CD14-positive monocyte (primary cell): ENCODE measurements at regions not wholly inside any gene's neighbourhood (a gene's known extent, or its start where the extent isn't known, plus 50 kb on each side); places are given as distances from the start of the nearest gene placed in this dataset.

Source experiments
- DNase-seq, 3 donors: peaks; one replicate each; pipeline ENCODE4 v3.0.0-alpha.2; 2011 to 2022
- H2AFZ ChIP-seq: 2 replicates; pipeline ENCODE4 v1.6.0; 2012; ENCODE audit warnings: mild to moderate bottlenecking, low read depth, low read length, inconsistent platforms; ENCODE audit not compliant: insufficient read depth, poor library complexity, severe bottlenecking
- H3K27ac ChIP-seq, 2 donors: 1 replicate in 1 of 2; 2 replicates in 1 of 2; pipeline ENCODE4 v1.5.1; 2012 to 2013; ENCODE audit warnings: low read length in 2 of 2, control low read depth in 1 of 2, inconsistent platforms in 1 of 2, low read depth in 1 of 2, mild to moderate bottlenecking in 1 of 2
- H3K27me3 ChIP-seq, 2 donors: one replicate each; pipeline versions ENCODE4 v1.6.0 to v1.6.1; 2011 to 2013; ENCODE audit warnings: low read length in 2 of 2; ENCODE audit not compliant: control insufficient read depth in 2 of 2, insufficient read depth in 2 of 2
- H3K36me3 ChIP-seq, 2 donors: replicated peaks in 1 of 2; 1 replicate in 1 of 2; 2 replicates in 1 of 2; pipeline versions ENCODE4 v1.5.1 to v1.6.1; 2012 to 2013; ENCODE audit warnings: low read length in 2 of 2, control low read depth in 1 of 2, inconsistent platforms in 1 of 2, mild to moderate bottlenecking in 1 of 2; ENCODE audit not compliant: insufficient read depth in 2 of 2, control insufficient read depth in 1 of 2
- H3K4me1 ChIP-seq, 2 donors: 1 replicate in 1 of 2; 2 replicates in 1 of 2; pipeline versions ENCODE4 v1.5.1 to v1.6.1; 2012 to 2013; ENCODE audit warnings: low read length in 2 of 2, control low read depth in 1 of 2, inconsistent platforms in 1 of 2, mild to moderate bottlenecking in 1 of 2, moderate library complexity in 1 of 2; ENCODE audit not compliant: insufficient read depth in 2 of 2, control insufficient read depth in 1 of 2
- H3K4me2 ChIP-seq: replicated peaks from 2 replicates; pipeline ENCODE3; 2012; ENCODE audit warnings: low read length, moderate library complexity, mild to moderate bottlenecking; ENCODE audit not compliant: poor library complexity, severe bottlenecking; ENCODE audit errors: extremely low read depth
- H3K4me3 ChIP-seq, 3 experiments: fragments of 200-600 bp in 1 of 3; sonication (generic) in 1 of 3; replicated peaks in 1 of 3; 1 replicate in 2 of 3; 2 replicates in 1 of 3; pipeline ENCODE4 v1.5.1; 2011 to 2013; ENCODE audit warnings: low read length in 3 of 3, mild to moderate bottlenecking in 3 of 3, control low read depth in 2 of 3, low read depth in 2 of 3, inconsistent platforms in 1 of 3, moderate library complexity in 1 of 3
- H3K79me2 ChIP-seq: 2 replicates; pipeline ENCODE4 v1.6.0; 2012; ENCODE audit warnings: mild to moderate bottlenecking, control low read depth, inconsistent platforms, low read length, moderate library complexity; ENCODE audit not compliant: insufficient read depth
- H3K9ac ChIP-seq: 2 replicates; pipeline ENCODE4 v1.6.0; 2017; ENCODE audit warnings: low read length, mild to moderate bottlenecking; ENCODE audit not compliant: insufficient read depth, poor library complexity, severe bottlenecking
- H3K9me3 ChIP-seq, 2 donors: replicated peaks in 1 of 2; 1 replicate in 1 of 2; 2 replicates in 1 of 2; pipeline versions ENCODE4 v1.5.1 to v1.6.1; 2012 to 2013; ENCODE audit warnings: low read length in 2 of 2, control low read depth in 1 of 2; ENCODE audit not compliant: control insufficient read depth in 1 of 2, insufficient read depth in 1 of 2
- H4K20me1 ChIP-seq: 2 replicates; pipeline ENCODE4 v1.6.0; 2012; ENCODE audit warnings: mild to moderate bottlenecking, low read length, control low read depth, moderate library complexity; ENCODE audit not compliant: insufficient read depth
- H3K27ac Mint-ChIP-seq, 7 donors: one replicate each; pipeline ENCODE4 v1.8.0; 2020; ENCODE audit warnings: mild to moderate bottlenecking in 7 of 7, mixed read lengths in 7 of 7, moderate library complexity in 6 of 7, inconsistent platforms in 2 of 7
- H3K27me3 Mint-ChIP-seq, 3 donors: one replicate each; pipeline ENCODE4 v1.8.0; 2021 to 2022; ENCODE audit warnings: low read depth in 3 of 3, mild to moderate bottlenecking in 3 of 3, mixed read lengths in 3 of 3, moderate library complexity in 3 of 3, inconsistent platforms in 1 of 3
- H3K36me3 Mint-ChIP-seq, 2 donors: one replicate each; pipeline ENCODE4 v1.8.0; 2020; ENCODE audit warnings: mixed read lengths in 2 of 2, inconsistent platforms in 1 of 2, mild to moderate bottlenecking in 1 of 2
- H3K4me1 Mint-ChIP-seq: one replicate; pipeline ENCODE4 v1.8.0; 2020; ENCODE audit warnings: mild to moderate bottlenecking, mixed read lengths
- H3K4me3 Mint-ChIP-seq, 2 donors: one replicate each; pipeline ENCODE4 v1.8.0; 2020; ENCODE audit warnings: mild to moderate bottlenecking in 2 of 2, mixed read lengths in 2 of 2, moderate library complexity in 1 of 2
- H3K9me3 Mint-ChIP-seq, 7 donors: one replicate each; pipeline ENCODE4 v1.8.0; 2020 to 2022; ENCODE audit warnings: mixed read lengths in 7 of 7, mild to moderate bottlenecking in 6 of 7, moderate library complexity in 6 of 7, inconsistent platforms in 2 of 7
- CTCF ChIP-seq: fragments of 200-600 bp; IDR thresholded peaks from one replicate; pipeline ENCODE4 v1.8.0; 2022; ENCODE audit warnings: antibody characterized with exemption, mild to moderate bottlenecking
- WGBS: methylation state at CpG from one replicate; pipeline ENCODE4 v1.1.5; 2013; ENCODE audit warnings: missing lambda C conversion rate; ENCODE audit not compliant: insufficient coverage; 5-methylcytosine and 5-hydroxymethylcytosine counted together
- intact Hi-C, 2 donors: fragments of 100-400 bp; cut with micrococcal nuclease; formaldehyde crosslinking; loops; one replicate each; pipeline versions ENCODE4 v1.15.0 to v1.15.1; 2023

GRCh38 chr2:155176345-155176744, 477.9 kb downstream of the KCNJ3 start:
- no peak for DNase-seq
- H3K27me3 ChIP-seq: no peaks in the 10 kb centered on the region
- Mint-ChIP-seq H3K4me3 (no peak overlapping the region), H3K27ac (no peak overlapping the region), H3K9me3 (peaks cover 0 to 7% (median 2%) of the 10 kb centered on the region in 7 donors), H3K36me3 (no peaks in the 10 kb centered on the region), H3K4me1 (no peaks in the 10 kb centered on the region), H3K27me3 (no peaks in the 10 kb centered on the region)
- H4K20me1 ChIP-seq: no peaks in the 10 kb centered on the region
- intact Hi-C loops: no loop called here
- H3K4me2 ChIP-seq: no peak overlapping the region
- WGBS: 86% methylated on average over 1 of the region's 1 CpG
- H3K27ac ChIP-seq: no peak overlapping the region
- no peak overlapping the region for H2AFZ ChIP-seq
- no peaks in the 10 kb centered on the region for H3K36me3 ChIP-seq
- peaks cover 0 to 4% of the 10 kb centered on the region in 2 donors for H3K9me3 ChIP-seq
- no peak for TF ChIP-seq CTCF
- no peak overlapping the region for H3K4me3 ChIP-seq
- no peak overlapping the region for H3K9ac ChIP-seq
- H3K4me1 ChIP-seq: no peaks in the 10 kb centered on the region
- no peaks in the 10 kb centered on the region for H3K79me2 ChIP-seq

GRCh38 chr2:155169317-155169716, 470.8 kb downstream of the KCNJ3 start:
- no peaks in the 10 kb centered on the region for H4K20me1 ChIP-seq
- H3K9ac ChIP-seq: no peak overlapping the region
- H3K4me1 ChIP-seq: no peaks in the 10 kb centered on the region
- Mint-ChIP-seq H3K4me1 (no peaks in the 10 kb centered on the region), H3K9me3 (peaks cover 0 to 3% (median 2%) of the 10 kb centered on the region in 7 donors), H3K27me3 (no peaks in the 10 kb centered on the region), H3K27ac (no peak overlapping the region), H3K4me3 (no peak overlapping the region), H3K36me3 (no peaks in the 10 kb centered on the region)
- no peak overlapping the region for H3K4me2 ChIP-seq
- H3K36me3 ChIP-seq: no peaks in the 10 kb centered on the region
- H3K79me2 ChIP-seq: no peaks in the 10 kb centered on the region
- intact Hi-C loops: no loop called here
- no CpG with 5 or more reads among the region's 5 CpGs for WGBS
- no peak for TF ChIP-seq CTCF
- H3K27ac ChIP-seq: no peak overlapping the region
- no peaks in the 10 kb centered on the region for H3K27me3 ChIP-seq
- no peaks in the 10 kb centered on the region for H3K9me3 ChIP-seq
- no peak overlapping the region for H3K4me3 ChIP-seq
- no peak for DNase-seq
- H2AFZ ChIP-seq: no peak overlapping the region
